Spleen (tissue), 11 donors: ENCODE measurements at regions not wholly inside any gene's neighbourhood (a gene's known extent, or its start where the extent isn't known, plus 50 kb on each side); places are given as distances from the start of the nearest gene placed in this dataset.
"Not testable (repeated sequence)": the region's sequence is repeated elsewhere in the genome, so short reads cannot be mapped to it uniquely, and the experiment has no call there.

Experiments used
- DNase-seq: peaks from one replicate; pipeline ENCODE4 v3.0.0-alpha.2; 2020
- H3K27ac ChIP-seq, 8 donors: fragments of 200-600 bp; sonication (generic) in 7 of 8; 1 replicate in 4 of 8; 2 replicates in 4 of 8; pipeline versions ENCODE4 v1.5.0 to v1.8.0; 2016 to 2021; ENCODE audit warnings: inconsistent platforms in 4 of 8, mild to moderate bottlenecking in 4 of 8, moderate library complexity in 1 of 8
- H3K27me3 ChIP-seq, 7 donors: fragments of 200-600 bp; sonication (generic) in 6 of 7; replicated peaks in 1 of 7; 1 replicate in 4 of 7; 2 replicates in 3 of 7; pipeline versions ENCODE4 v1.5.0 to v1.8.0; 2016 to 2021; ENCODE audit warnings: inconsistent platforms in 3 of 7, mild to moderate bottlenecking in 1 of 7
- H3K36me3 ChIP-seq, 6 donors: fragments of 200-600 bp; sonication (generic) in 5 of 6; 1 replicate in 4 of 6; 2 replicates in 2 of 6; pipeline versions ENCODE4 v1.5.0 to v1.8.0; 2016 to 2021; ENCODE audit warnings: inconsistent platforms in 2 of 6
- H3K4me1 ChIP-seq, 6 donors: fragments of 200-600 bp; sonication (generic) in 5 of 6; 1 replicate in 3 of 6; 2 replicates in 3 of 6; pipeline versions ENCODE4 v1.5.0 to v1.8.0; 2016 to 2021; ENCODE audit warnings: inconsistent platforms in 3 of 6
- H3K4me3 ChIP-seq, 8 donors: fragments of 200-600 bp; sonication (generic) in 7 of 8; 1 replicate in 4 of 8; 2 replicates in 4 of 8; pipeline versions ENCODE4 v1.5.0 to v1.8.0; 2016 to 2021; ENCODE audit warnings: inconsistent platforms in 4 of 8, mild to moderate bottlenecking in 4 of 8, moderate library complexity in 2 of 8
- H3K9me3 ChIP-seq, 8 donors: fragments of 200-600 bp; sonication (generic) in 7 of 8; 1 replicate in 4 of 8; 2 replicates in 4 of 8; pipeline versions ENCODE4 v1.5.0 to v1.8.0; 2016 to 2021; ENCODE audit warnings: inconsistent platforms in 4 of 8
- CTCF ChIP-seq, 11 experiments: fragments of 200-600 bp in 7 of 11; fragments of 450-650 bp in 4 of 11; sonication (generic) in 4 of 11; IDR thresholded peaks in 8 of 11; conservative IDR thresholded peaks in 3 of 11; 1 replicate in 7 of 11; 2 replicates in 4 of 11; pipeline versions ENCODE4 v1.4.0 to v1.8.0; 2016 to 2021; ENCODE audit warnings: antibody characterized with exemption in 11 of 11, inconsistent platforms in 4 of 11, mild to moderate bottlenecking in 1 of 11
- POLR2A ChIP-seq, 3 donors: fragments of 450-650 bp; IDR thresholded peaks; one replicate each; pipeline ENCODE4 v1.5.1; 2017; ENCODE audit warnings: antibody characterized with exemption in 3 of 3, mild to moderate bottlenecking in 1 of 3
- POLR2AphosphoS5 ChIP-seq, 3 donors: sonication (generic); formaldehyde crosslinking; IDR thresholded peaks; one replicate each; pipeline ENCODE4 v1.5.1; 2017; ENCODE audit warnings: antibody characterized with exemption in 3 of 3
- WGBS, 5 donors: extraction: QIAGEN DNeasy Blood & Tissue Kit in 3 of 5; methylation state at CpG; one replicate each; pipeline versions ENCODE4 v1.1.5 to v1.1.7; 2013 to 2018; 5-methylcytosine and 5-hydroxymethylcytosine counted together
- intact Hi-C: fragments of 100-400 bp; cut with DNase I; formaldehyde crosslinking; loops from one replicate; pipeline ENCODE4 v1.15.0; 2023; ENCODE audit warnings: low total_unique reads
- donor health status: healthy with polysubstance abuse.
- donor health status: DM: no; HTN: no; CAD: no; lungs with moderate emphysema.
- donor health status: DM: no; HTN: no; CAD: no.
- donor health status: Bipolar disorder and iron deficiency.
- donor health status: healthy.
- donor health status: DM: no; HTN: no; CAD: no.
- donor health status: DM: yes; HTN: yes; CAD: no.

GRCh38 chr13:73656863-73657262, 477.3 kb downstream of the KLF12 start:
- Histone ChIP-seq H3K27me3 (no peaks in the 10 kb centered on the region), H3K4me3 (no peak overlapping the region), H3K27ac (no peak overlapping the region), H3K36me3 (no peaks in the 10 kb centered on the region), H3K4me1 (no peaks in the 10 kb centered on the region), H3K9me3 (no peaks in the 10 kb centered on the region)
- TF ChIP-seq CTCF (IDR thresholded peaks at IDR 0.05 in 8 of 11, conservative IDR thresholded peaks at IDR 0.05 in 3 of 11), result no peak
- no peak for TF ChIP-seq POLR2AphosphoS5 (IDR thresholded peaks at IDR 0.05)
- no peak for TF ChIP-seq POLR2A (IDR thresholded peaks at IDR 0.05)
- intact Hi-C loops, result no loop called here
- WGBS, 5 donors, result 82 to 96% (median 87%) methylated on average over 2 of the region's 2 CpGs
- no peak for DNase-seq

- Histone ChIP-seq H3K4me3 (no peak overlapping the region), H3K4me1 (no peaks in the 10 kb centered on the region), H3K9me3 (peaks cover 0 to 7% (median 0%) of the 10 kb centered on the region in 8 donors), H3K27ac (no peak overlapping the region), H3K36me3 (no peaks in the 10 kb centered on the region), H3K27me3 (no peaks in the 10 kb centered on the region)
- TF ChIP-seq POLR2AphosphoS5 (IDR thresholded peaks at IDR 0.05) (no peak), POLR2A (IDR thresholded peaks at IDR 0.05) (no peak), CTCF (IDR thresholded peaks at IDR 0.05 in 8 of 11, conservative IDR thresholded peaks at IDR 0.05 in 3 of 11) (no peak)
- DNase-seq, result no peak
- intact Hi-C loops, result no loop called here
- 79 to 97% (median 87%) methylated on average over 2 of the region's 2 CpGs for WGBS, 5 donors
These were observed 480.5 kb downstream of the KLF12 start for GRCh38 chr13:73653688-73654087.

GRCh38 chr13:73647417-73647816, 486.8 kb downstream of the KLF12 start:
- Histone ChIP-seq H3K27ac (no peak overlapping the region), H3K4me3 (no peak overlapping the region), H3K4me1 (no peaks in the 10 kb centered on the region), H3K9me3 (peaks cover 0 to 16% (median 9%) of the 10 kb centered on the region in 8 donors), H3K36me3 (no peaks in the 10 kb centered on the region), H3K27me3 (no peaks in the 10 kb centered on the region)
- 78 to 91% (median 89%) methylated on average over 4 of the region's 4 CpGs for WGBS, 5 donors
- no peak for TF ChIP-seq POLR2AphosphoS5 (IDR thresholded peaks at IDR 0.05)
- TF ChIP-seq CTCF (IDR thresholded peaks at IDR 0.05 in 8 of 11, conservative IDR thresholded peaks at IDR 0.05 in 3 of 11), result no peak
- no peak for TF ChIP-seq POLR2A (IDR thresholded peaks at IDR 0.05)
- DNase-seq, result no peak
- intact Hi-C loops, result no loop called here

DNA sequence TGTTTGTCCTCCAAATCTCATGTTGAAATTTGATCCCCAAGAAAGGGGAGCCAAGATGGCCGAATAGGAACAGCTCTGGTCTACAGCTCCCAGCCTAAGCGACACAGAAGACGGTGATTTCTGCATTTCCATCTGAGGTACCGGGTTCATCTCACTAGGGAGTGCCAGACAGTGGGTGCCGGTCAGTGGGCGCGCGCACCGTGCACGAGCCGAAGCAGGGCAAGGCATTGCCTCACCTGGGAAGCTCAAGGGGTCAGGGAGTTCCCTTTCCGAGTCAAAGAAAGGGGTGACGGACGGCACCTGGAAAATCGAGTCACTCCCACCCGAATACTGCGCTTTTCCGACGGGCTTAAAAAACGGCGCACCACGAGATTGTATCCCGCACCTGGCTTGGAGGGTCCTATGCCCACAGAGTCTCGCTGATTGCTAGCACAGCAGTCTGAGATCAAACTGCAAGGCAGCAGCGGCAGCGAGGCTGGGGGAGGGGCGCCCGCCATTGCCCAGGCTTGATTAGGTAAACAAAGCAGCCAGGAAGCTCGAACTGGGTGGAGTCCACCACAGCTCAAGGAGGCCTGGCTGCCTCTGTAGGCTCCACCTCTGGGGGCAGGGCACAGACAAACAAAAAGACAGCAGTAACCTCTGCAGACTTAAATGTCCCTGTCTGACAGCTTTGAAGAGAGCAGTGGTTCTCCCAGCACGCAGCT, 493.6 kb downstream of the KLF12 start:
- H3K4me3 ChIP-seq, H3K27me3 ChIP-seq, DNase-seq, H3K9me3 ChIP-seq, H3K4me1 ChIP-seq, H3K27ac ChIP-seq, H3K36me3 ChIP-seq, intact Hi-C loops: not testable (repeated sequence)
- 91 to 95% (median 92%) methylated on average over 29 of the region's 30 CpGs for whole genome bisulfite sequencing, 5 donors
